ENCODE measurements at regions not wholly inside any gene's neighbourhood (a gene's known extent, or its start where the extent isn't known, plus 50 kb on each side); places are given as distances from the start of the nearest gene placed in this dataset.

DNA sequence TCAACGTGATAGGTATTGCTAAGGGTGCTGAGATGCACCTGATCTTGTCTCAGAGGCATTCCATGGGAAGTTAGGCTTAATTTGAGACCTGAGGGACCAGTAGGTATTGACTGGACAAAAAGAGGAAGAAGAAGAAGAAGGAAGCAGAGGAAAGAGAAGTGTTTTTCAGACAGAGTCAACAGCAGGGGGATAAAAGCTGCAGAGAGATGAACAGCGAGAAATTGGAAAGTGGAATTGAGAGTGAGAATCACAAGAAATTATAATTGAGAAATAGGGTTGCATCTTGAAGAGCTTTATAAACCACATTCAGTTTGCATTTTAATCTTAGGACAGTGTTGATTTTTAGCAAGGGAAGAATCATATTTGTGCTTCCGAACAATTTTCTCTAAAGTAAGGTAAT, 254.0 kb downstream of the CD83 start:
- TF ChIP-seq SREBF2 (IDR thresholded peaks at IDR 0.05; ENCODE audit: low read length), result no peak
- TF ChIP-seq TARDBP (IDR thresholded peaks at IDR 0.05; ENCODE audit: borderline replicate concordance), result no peak

Measured in GM12878 (cell line).